HG03095 (cell line): ENCODE measurements at regions not wholly inside any gene's neighbourhood (a gene's known extent, or its start where the extent isn't known, plus 50 kb on each side); places are given as distances from the start of the nearest gene placed in this dataset.
A peak's percentile ranks its signal among the peaks of the same experiment; 100 is the strongest.
"Not testable (repeated sequence)": the region's sequence is repeated elsewhere in the genome, so short reads cannot be mapped to it uniquely, and the experiment has no call there.

ENCODE experiments used
- ATAC-seq: cut with Tn5 transposase; IDR thresholded peaks from one replicate; pipeline ENCODE4 v1.9.1; 2021; ENCODE audit warnings: moderate library complexity; ENCODE audit not compliant: unreplicated experiment

- ATAC-seq, result peak; percentile 70
Observed at GRCh38 chr6:27132532-27133280, 114.8 kb upstream of the PRSS16 start.

- ATAC-seq, result no peak
Observed at GRCh38 chr6:27133281-27134227, 113.9 kb upstream of the PRSS16 start.

GRCh38 chr6:27135087-27135657 lies 112.3 kb upstream of the PRSS16 start:
- ATAC-seq, result no peak

GRCh38 chr6:27136077-27136644 lies 111.3 kb upstream of the PRSS16 start:
- ATAC-seq, result no peak

- no peak for ATAC-seq
Observed at GRCh38 chr6:27136978-27137814, 110.3 kb upstream of the PRSS16 start.

GRCh38 chr6:27138406-27138805 lies 109.1 kb upstream of the PRSS16 start:
- no peak for ATAC-seq

GRCh38 chr6:27138837-27139755 lies 108.4 kb upstream of the PRSS16 start:
- peak; percentile 54 for ATAC-seq

- ATAC-seq, result peak; percentile 13
Observed at GRCh38 chr6:27139756-27140579, 107.5 kb upstream of the PRSS16 start.

GRCh38 chr6:27140999-27141528 lies 106.4 kb upstream of the PRSS16 start:
- ATAC-seq, result no peak

GRCh38 chr6:27141529-27142015 lies 105.9 kb upstream of the PRSS16 start:
- ATAC-seq, result no peak

- not testable (repeated sequence) for ATAC-seq
Observed at GRCh38 chr6:27143020-27143388, 104.5 kb upstream of the PRSS16 start.

GRCh38 chr6:27143474-27144026 lies 104.0 kb upstream of the PRSS16 start:
- no peak for ATAC-seq

GRCh38 chr6:27144740-27145079 lies 102.8 kb upstream of the PRSS16 start:
- ATAC-seq, result no peak

GRCh38 chr6:27145731-27146455 lies 101.6 kb upstream of the PRSS16 start:
- ATAC-seq, result no peak

GRCh38 chr6:27146456-27146705 lies 101.1 kb upstream of the PRSS16 start:
- ATAC-seq, result not testable (repeated sequence)

GRCh38 chr6:27146706-27147505 lies 100.6 kb upstream of the PRSS16 start:
- peak; percentile 70 for ATAC-seq

- ATAC-seq, result no peak
Observed at GRCh38 chr6:27148404-27148795, 99.1 kb upstream of the PRSS16 start.
